Astrocyte of the spinal cord (primary cell): ENCODE measurements at regions not wholly inside any gene's neighbourhood (a gene's known extent, or its start where the extent isn't known, plus 50 kb on each side); places are given as distances from the start of the nearest gene placed in this dataset.

Source experiments
- DNase-seq: peaks from one replicate; pipeline ENCODE4 v3.0.0; 2011; ENCODE audit warnings: low read depth, low spot score
- H3K4me3 ChIP-seq: 2 replicates; pipeline ENCODE4 v1.5.1; 2011; ENCODE audit warnings: low read depth, mild to moderate bottlenecking, low read length, moderate library complexity
- in situ Hi-C: cut with HindIII; loops from 2 replicates; pipeline ENCODE4 v1.10.0; 2017; ENCODE audit warnings: low sequenced_read_pairs
- TF ChIP-seq, protein P1 (sequence below): IDR thresholded peaks from 2 replicates; pipeline ENCODE4 v1.5.1; 2012; ENCODE audit warnings: low read depth, mild to moderate bottlenecking, low read length, inconsistent platforms

DNA sequence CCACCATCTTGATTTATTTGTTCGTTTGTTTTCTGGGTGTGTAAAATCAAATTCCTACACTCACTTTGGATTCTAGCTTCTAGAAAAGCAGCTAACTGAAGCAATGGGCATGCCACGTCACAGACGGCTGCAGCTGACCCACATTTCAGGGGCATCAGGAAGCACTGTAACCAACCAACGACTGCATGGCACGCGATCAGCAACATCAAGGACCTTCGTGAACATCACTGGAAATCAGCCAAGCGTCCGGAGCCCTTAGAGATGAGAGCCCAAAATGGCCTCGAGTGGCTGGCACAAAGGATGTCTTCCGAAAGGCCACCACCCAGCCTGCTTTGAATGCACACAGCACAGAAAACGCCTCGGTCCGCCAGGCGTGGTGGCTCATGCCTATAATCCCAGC, 191.1 kb downstream of the OLFM1 start:
- no peak for DNase-seq
- in situ Hi-C loops: no loop called here
- no peak overlapping the region for H3K4me3 ChIP-seq
- TF ChIP-seq, protein P1, sequence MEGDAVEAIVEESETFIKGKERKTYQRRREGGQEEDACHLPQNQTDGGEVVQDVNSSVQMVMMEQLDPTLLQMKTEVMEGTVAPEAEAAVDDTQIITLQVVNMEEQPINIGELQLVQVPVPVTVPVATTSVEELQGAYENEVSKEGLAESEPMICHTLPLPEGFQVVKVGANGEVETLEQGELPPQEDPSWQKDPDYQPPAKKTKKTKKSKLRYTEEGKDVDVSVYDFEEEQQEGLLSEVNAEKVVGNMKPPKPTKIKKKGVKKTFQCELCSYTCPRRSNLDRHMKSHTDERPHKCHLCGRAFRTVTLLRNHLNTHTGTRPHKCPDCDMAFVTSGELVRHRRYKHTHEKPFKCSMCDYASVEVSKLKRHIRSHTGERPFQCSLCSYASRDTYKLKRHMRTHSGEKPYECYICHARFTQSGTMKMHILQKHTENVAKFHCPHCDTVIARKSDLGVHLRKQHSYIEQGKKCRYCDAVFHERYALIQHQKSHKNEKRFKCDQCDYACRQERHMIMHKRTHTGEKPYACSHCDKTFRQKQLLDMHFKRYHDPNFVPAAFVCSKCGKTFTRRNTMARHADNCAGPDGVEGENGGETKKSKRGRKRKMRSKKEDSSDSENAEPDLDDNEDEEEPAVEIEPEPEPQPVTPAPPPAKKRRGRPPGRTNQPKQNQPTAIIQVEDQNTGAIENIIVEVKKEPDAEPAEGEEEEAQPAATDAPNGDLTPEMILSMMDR: no peak

DNA sequence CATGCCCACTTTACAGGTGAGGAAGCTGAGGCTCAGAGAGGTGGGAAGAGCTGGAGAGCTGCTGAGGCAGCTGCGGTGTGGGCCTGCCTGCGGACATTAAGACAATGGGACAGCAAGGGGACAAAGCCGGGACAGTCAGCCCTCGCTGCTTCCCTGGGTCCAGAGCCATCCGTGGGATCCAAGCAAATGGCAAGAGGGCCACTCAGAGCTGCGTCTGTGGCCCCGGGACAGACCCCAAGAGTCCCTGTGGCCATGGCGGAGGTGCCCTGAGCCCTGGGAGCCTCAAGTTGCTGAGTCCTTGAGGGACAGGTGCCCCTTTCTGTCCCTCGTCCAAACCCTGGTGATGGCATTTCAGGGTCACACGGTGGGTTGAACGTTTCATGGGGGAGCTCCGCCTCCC, 191.9 kb downstream of the OLFM1 start:
- TF ChIP-seq, protein P1: no peak
- in situ Hi-C loops: no loop called here
- no peak overlapping the region for H3K4me3 ChIP-seq
- DNase-seq: no peak

DNA sequence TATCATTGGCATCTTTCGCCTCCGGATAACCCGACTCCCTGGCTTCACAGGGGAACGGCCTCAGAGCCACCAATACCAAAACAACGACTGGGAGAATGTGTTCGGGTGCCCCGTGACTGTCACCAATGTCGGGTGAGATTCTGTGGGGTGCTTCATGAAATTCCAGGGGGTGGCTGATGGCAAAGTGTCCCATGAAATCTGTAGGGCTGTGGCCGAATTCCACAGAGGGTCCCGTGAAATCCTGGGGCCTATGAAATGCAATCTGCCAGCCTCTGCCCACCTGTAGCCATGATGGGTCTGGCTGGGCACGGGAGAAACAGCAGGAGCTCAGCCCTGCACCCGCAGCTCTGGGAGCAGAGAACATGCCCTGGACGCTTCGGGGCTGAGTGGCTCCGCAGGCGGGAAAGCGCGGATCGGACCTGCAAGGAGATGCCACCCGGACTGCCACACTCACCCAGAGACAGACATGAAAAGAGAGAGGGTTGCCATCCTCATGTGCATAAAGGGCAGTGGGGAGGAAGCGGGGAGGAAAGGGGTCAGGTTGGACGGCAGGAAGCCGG, 192.4 kb downstream of the OLFM1 start:
- TF ChIP-seq, protein P1: no peak
- DNase-seq: no peak
- in situ Hi-C loops: no loop called here
- H3K4me3 ChIP-seq: no peak overlapping the region

DNA sequence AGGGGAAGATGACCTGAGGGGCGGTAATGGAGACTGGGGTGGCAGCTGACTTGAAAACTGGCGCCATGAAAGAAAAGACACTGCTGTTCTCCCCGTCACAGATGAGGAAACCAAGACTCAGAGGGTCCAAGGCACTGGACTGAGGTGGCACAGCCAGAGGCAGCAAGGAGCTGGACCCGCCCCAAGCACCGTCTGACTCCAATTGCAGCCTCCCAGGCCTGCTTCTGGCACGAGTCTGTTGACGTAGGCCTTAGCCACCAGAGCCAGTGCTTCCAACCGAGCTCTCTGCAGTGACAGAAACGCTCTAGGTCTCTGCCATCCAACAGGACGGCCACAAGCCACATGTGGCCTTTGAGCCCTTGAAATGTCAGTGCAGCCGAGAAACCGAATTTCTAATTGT, 193.2 kb downstream of the OLFM1 start:
- no peak for DNase-seq
- TF ChIP-seq, protein P1: no peak
- in situ Hi-C loops: no loop called here
- H3K4me3 ChIP-seq: no peak overlapping the region

DNA sequence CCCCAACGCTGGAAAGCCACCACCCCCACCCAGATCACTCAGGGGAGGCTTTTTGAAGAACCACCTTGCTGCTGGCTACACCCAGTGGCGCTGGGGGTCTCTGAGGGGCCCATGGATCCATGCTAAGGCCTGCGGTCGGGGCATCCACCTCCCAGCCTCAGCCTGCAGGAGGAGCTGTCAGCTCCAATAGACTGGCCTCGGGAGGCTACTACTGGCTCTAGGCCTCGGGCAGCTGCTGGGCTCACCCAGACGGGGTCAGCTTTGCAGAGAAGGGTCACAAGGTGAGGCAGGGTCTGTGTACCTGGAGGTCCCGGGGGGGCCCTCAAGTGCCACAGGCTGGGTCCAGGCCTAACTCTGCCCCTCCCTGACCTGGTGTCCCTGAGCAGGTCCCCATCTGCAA, 193.7 kb downstream of the OLFM1 start:
- no peak for DNase-seq
- TF ChIP-seq, protein P1: no peak
- in situ Hi-C loops: no loop called here
- H3K4me3 ChIP-seq: no peak overlapping the region

DNA sequence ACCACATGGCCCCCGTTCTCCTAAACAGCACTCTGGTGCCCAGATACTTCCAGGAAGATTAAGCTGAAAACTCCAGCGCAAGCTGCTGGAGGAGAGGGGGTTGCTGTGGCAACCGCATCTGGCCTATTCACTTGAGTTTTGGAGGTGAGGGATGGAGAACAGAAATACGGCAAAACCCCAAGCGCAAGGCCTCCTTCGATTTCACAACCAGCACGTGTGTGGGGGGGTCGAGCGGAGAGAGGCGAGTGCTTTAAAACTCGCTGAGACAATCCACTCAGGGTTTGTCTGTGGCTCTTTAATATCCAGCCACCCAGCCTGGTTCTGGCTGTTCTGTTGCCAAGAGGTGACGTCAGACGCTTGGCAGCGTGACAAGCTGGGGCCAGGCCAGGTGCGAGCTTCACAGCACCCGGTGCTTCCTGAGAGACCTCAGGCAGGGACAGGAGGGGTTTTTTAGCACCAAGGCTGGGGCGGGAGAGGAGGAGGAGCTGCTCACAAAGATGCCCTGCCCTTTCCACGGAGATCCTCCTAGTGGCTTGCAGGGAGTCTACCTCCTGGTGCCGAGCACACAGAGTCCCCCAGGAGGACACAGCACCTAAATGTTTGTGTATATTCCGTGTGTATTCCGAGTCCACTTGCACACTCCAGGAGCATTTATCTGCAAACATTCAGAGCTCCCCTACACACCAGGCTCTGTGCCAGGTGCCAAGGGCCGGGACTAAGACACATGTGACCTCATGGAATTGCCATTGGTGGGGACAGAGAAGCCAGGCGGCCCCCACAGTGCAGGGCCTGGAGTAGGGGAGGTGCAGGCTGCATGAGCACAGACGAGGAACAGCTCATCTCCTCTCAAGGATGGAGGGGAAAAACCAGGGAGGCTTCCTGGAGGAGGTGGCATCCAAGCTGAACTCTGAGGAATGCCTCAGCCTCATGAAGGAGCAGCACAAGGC, 194.6 kb downstream of the OLFM1 start:
- TF ChIP-seq, protein P1: no peak
- H3K4me3 ChIP-seq: no peak overlapping the region
- DNase-seq: no peak
- in situ Hi-C loops: no loop called here
